ENCODE measurements at regions not wholly inside any gene's neighbourhood (a gene's known extent, or its start where the extent isn't known, plus 50 kb on each side); places are given as distances from the start of the nearest gene placed in this dataset.

- TF ChIP-seq POLR2A (IDR thresholded peaks at IDR 0.05) (no peak), CTCF (IDR thresholded peaks at IDR 0.05) (no peak), EP300 (IDR thresholded peaks at IDR 0.05) (no peak), POLR2AphosphoS5 (IDR thresholded peaks at IDR 0.05) (no peak)
These were observed 211.7 kb downstream of the TLE1 start for GRCh38 chr9:81477669-81478068.

GRCh38 chr9:81476813-81477490 lies 212.4 kb downstream of the TLE1 start:
- no peak for ATAC-seq (ENCODE audit: low FRiP score in 2 of 2)
- 83 to 89% methylated on average over 6 of the region's 6 CpGs for WGBS, 2 donors
- no peak for DNase-seq

More at GRCh38 chr9:81477669-81478068, 211.7 kb downstream of the TLE1 start:
- DNase-seq = no peak
- no peak for ATAC-seq (ENCODE audit: low FRiP score in 2 of 2)
- Histone ChIP-seq H3K4me3 (no peak overlapping the region), H3K9me3 (no peaks in the 10 kb centered on the region), H3K36me3 (no peaks in the 10 kb centered on the region), H3K4me1 (no peaks in the 10 kb centered on the region), H3K27ac (no peak overlapping the region), H3K27me3 (no peaks in the 10 kb centered on the region)
- 93 to 98% methylated on average over 2 of the region's 2 CpGs for WGBS, 2 donors

GRCh38 chr9:81474792-81475191 lies 214.6 kb downstream of the TLE1 start:
- H3K9me3 ChIP-seq = no peaks in the 10 kb centered on the region
- no peak overlapping the region for H3K27ac ChIP-seq
- ATAC-seq (ENCODE audit: low FRiP score in 2 of 2) (no peak), DNase-seq (no peak)
- 86 to 88% methylated on average over 5 of the region's 5 CpGs for whole genome bisulfite sequencing, 2 donors
- no peaks in the 10 kb centered on the region for H3K27me3 ChIP-seq
- no peak overlapping the region for H3K4me3 ChIP-seq
- no peak for TF ChIP-seq EP300 (IDR thresholded peaks at IDR 0.05)
- TF ChIP-seq POLR2AphosphoS5 (IDR thresholded peaks at IDR 0.05) = no peak
- no peak for TF ChIP-seq POLR2A (IDR thresholded peaks at IDR 0.05)
- no peak for TF ChIP-seq CTCF (IDR thresholded peaks at IDR 0.05)
- no peaks in the 10 kb centered on the region for H3K4me1 ChIP-seq
- no peaks in the 10 kb centered on the region for H3K36me3 ChIP-seq

More at GRCh38 chr9:81476813-81477490, 212.4 kb downstream of the TLE1 start:
- Histone ChIP-seq H3K27me3 (no peaks in the 10 kb centered on the region), H3K9me3 (no peaks in the 10 kb centered on the region), H3K27ac (no peak overlapping the region), H3K36me3 (no peaks in the 10 kb centered on the region), H3K4me3 (no peak overlapping the region), H3K4me1 (no peaks in the 10 kb centered on the region)
- no peak for TF ChIP-seq POLR2A (IDR thresholded peaks at IDR 0.05)
- TF ChIP-seq POLR2AphosphoS5 (IDR thresholded peaks at IDR 0.05) = no peak
- no peak for TF ChIP-seq EP300 (IDR thresholded peaks at IDR 0.05)
- TF ChIP-seq CTCF (IDR thresholded peaks at IDR 0.05) = no peak

GRCh38 chr9:81474125-81474524 lies 215.2 kb downstream of the TLE1 start:
- Histone ChIP-seq H3K27me3 (no peaks in the 10 kb centered on the region), H3K27ac (no peak overlapping the region), H3K9me3 (no peaks in the 10 kb centered on the region), H3K36me3 (no peaks in the 10 kb centered on the region), H3K4me1 (no peaks in the 10 kb centered on the region), H3K4me3 (no peak overlapping the region)
- WGBS, 2 donors = 70 to 73% methylated on average over 3 of the region's 3 CpGs
- DNase-seq (no peak), ATAC-seq (ENCODE audit: low FRiP score in 2 of 2) (no peak)
- TF ChIP-seq CTCF (IDR thresholded peaks at IDR 0.05) (no peak), EP300 (IDR thresholded peaks at IDR 0.05) (no peak)

GRCh38 chr9:81473708-81474107 lies 215.6 kb downstream of the TLE1 start:
- H3K9me3 ChIP-seq = no peaks in the 10 kb centered on the region
- 71 to 83% methylated on average over 1 of the region's 1 CpG for WGBS, 2 donors
- H3K4me3 ChIP-seq = no peak overlapping the region
- H3K36me3 ChIP-seq = no peaks in the 10 kb centered on the region
- ATAC-seq (ENCODE audit: low FRiP score in 2 of 2) (no peak), DNase-seq (no peak)
- H3K27me3 ChIP-seq = no peaks in the 10 kb centered on the region
- H3K27ac ChIP-seq = no peak overlapping the region
- H3K4me1 ChIP-seq = no peaks in the 10 kb centered on the region
- TF ChIP-seq POLR2AphosphoS5 (IDR thresholded peaks at IDR 0.05) = no peak
- no peak for TF ChIP-seq CTCF (IDR thresholded peaks at IDR 0.05)
- no peak for TF ChIP-seq EP300 (IDR thresholded peaks at IDR 0.05)
- no peak for TF ChIP-seq POLR2A (IDR thresholded peaks at IDR 0.05)

Data from upper lobe of left lung (tissue), 6 donors.